ENCODE measurements at regions not wholly inside any gene's neighbourhood (a gene's known extent, or its start where the extent isn't known, plus 50 kb on each side); places are given as distances from the start of the nearest gene placed in this dataset.

DNA sequence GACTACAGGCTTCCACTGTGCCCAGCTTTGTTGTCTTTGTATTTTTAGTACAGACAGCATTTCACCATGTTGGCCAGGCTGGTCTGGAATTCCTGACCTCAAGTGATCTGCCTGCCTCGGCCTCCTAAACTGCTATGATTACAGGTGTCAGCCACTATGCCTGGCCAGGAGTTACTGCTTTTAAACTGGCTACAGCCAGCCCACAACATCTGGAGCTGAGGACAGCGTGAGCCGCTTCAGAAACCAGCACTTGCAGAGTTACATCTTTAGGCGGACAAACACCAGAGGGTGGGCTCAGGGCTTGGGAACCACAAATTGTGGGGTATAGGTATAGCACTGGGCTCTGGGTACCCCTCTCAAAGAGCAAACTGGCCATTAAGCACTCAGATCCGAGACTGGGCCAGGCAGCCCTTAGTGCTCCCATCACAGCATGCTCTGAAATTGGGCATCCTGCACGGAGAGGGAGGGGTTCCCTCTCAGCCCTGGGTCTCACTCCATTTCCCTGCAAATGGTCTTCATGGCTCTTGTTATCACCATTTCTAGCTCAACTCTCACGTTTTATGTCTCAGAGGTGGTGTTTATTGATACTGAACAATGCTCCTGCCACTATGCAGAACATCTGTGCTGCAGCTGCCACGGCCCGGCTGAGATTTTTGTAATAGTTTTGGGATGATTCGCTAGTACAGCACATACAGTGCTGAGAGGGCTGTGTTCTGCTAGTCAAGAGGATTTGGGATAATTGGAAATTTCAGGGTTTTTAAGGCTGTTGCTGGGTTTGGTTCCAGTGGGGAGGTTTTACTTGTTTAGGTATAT lies 146.4 kb upstream of the LYZL2 start:
- TF ChIP-seq, protein P1, sequence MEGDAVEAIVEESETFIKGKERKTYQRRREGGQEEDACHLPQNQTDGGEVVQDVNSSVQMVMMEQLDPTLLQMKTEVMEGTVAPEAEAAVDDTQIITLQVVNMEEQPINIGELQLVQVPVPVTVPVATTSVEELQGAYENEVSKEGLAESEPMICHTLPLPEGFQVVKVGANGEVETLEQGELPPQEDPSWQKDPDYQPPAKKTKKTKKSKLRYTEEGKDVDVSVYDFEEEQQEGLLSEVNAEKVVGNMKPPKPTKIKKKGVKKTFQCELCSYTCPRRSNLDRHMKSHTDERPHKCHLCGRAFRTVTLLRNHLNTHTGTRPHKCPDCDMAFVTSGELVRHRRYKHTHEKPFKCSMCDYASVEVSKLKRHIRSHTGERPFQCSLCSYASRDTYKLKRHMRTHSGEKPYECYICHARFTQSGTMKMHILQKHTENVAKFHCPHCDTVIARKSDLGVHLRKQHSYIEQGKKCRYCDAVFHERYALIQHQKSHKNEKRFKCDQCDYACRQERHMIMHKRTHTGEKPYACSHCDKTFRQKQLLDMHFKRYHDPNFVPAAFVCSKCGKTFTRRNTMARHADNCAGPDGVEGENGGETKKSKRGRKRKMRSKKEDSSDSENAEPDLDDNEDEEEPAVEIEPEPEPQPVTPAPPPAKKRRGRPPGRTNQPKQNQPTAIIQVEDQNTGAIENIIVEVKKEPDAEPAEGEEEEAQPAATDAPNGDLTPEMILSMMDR (IDR thresholded peaks at IDR 0.05), result no peak
- TF ChIP-seq ZFX (IDR thresholded peaks at IDR 0.05; ENCODE audit: borderline replicate concordance), result no peak
